Transverse colon (tissue), 4 donors: ENCODE measurements at regions not wholly inside any gene's neighbourhood (a gene's known extent, or its start where the extent isn't known, plus 50 kb on each side); places are given as distances from the start of the nearest gene placed in this dataset.

Source experiments
- DNase-seq: peaks from one replicate; pipeline ENCODE4 v3.0.0-alpha.2; 2019
- H3K27ac ChIP-seq, 4 donors: fragments of 200-600 bp; sonication (generic); 2 replicates each; pipeline ENCODE4 v1.5.1; 2016 to 2018; ENCODE audit warnings: inconsistent platforms in 4 of 4
- H3K27me3 ChIP-seq: fragments of 200-600 bp; sonication (generic); 2 replicates; pipeline ENCODE4 v1.5.1; 2017; ENCODE audit warnings: inconsistent platforms
- H3K36me3 ChIP-seq, 4 donors: fragments of 200-600 bp; sonication (generic); 2 replicates each; pipeline ENCODE4 v1.5.1; 2017 to 2019; ENCODE audit warnings: inconsistent platforms in 4 of 4
- H3K4me1 ChIP-seq, 4 donors: fragments of 200-600 bp; sonication (generic); 2 replicates each; pipeline ENCODE4 v1.5.1; 2017 to 2020; ENCODE audit warnings: inconsistent platforms in 4 of 4
- H3K4me3 ChIP-seq, 4 donors: fragments of 200-600 bp; sonication (generic); 1 replicate in 1 of 4; 2 replicates in 3 of 4; pipeline versions ENCODE4 v1.5.1 to v1.6.1; 2017 to 2019; ENCODE audit warnings: inconsistent platforms in 4 of 4
- H3K9me3 ChIP-seq, 2 donors: fragments of 200-600 bp; sonication (generic); 2 replicates each; pipeline ENCODE4 v1.5.1; 2017 to 2019; ENCODE audit warnings: inconsistent platforms in 2 of 2
- CTCF ChIP-seq, 5 experiments: fragments of 200-600 bp in 3 of 5; fragments of 450-650 bp in 2 of 5; sonication (generic) in 3 of 5; IDR thresholded peaks; 1 replicate in 2 of 5; 2 replicates in 3 of 5; pipeline ENCODE4 v1.5.1; 2016 to 2017; ENCODE audit warnings: antibody characterized with exemption in 5 of 5, inconsistent platforms in 3 of 5, mild to moderate bottlenecking in 2 of 5, moderate library complexity in 1 of 5
- EP300 ChIP-seq: sonication (generic); formaldehyde crosslinking; IDR thresholded peaks from one replicate; pipeline ENCODE4 v1.6.1; 2017; ENCODE audit warnings: antibody characterized with exemption, low read depth
- POLR2A ChIP-seq: fragments of 450-650 bp; IDR thresholded peaks from one replicate; pipeline ENCODE4 v1.6.1; 2016; ENCODE audit warnings: antibody characterized with exemption, mild to moderate bottlenecking, moderate library complexity
- POLR2AphosphoS5 ChIP-seq, 3 donors: sonication (generic); formaldehyde crosslinking; IDR thresholded peaks; one replicate each; pipeline ENCODE4 v1.6.1; 2016; ENCODE audit warnings: antibody characterized with exemption in 3 of 3
- WGBS, 2 donors: methylation state at CpG; one replicate each; pipeline ENCODE4 v1.1.5; 2018; ENCODE audit warnings: low coverage in 1 of 2; 5-methylcytosine and 5-hydroxymethylcytosine counted together
- in situ Hi-C, 4 donors: fragments of 200-750 bp; cut with MboI; loops; one replicate each; pipeline versions ENCODE4 v1.15.0 to v1.15.1; 2017; ENCODE audit warnings: low sequenced_read_pairs in 3 of 4, low pct_ligation_motif_present in 1 of 4, low pct_unique_long_range_greater_than_20kb in 1 of 4
- intact Hi-C: fragments of 100-400 bp; cut with DNase I; formaldehyde crosslinking; loops from one replicate; pipeline ENCODE4 v1.15.1; 2023; ENCODE audit warnings: low total_unique reads

- in situ Hi-C loops = no loop called here
- Histone ChIP-seq H3K36me3 (no peaks in the 10 kb centered on the region), H3K27me3 (no peaks in the 10 kb centered on the region), H3K4me1 (no peaks in the 10 kb centered on the region), H3K4me3 (no peak overlapping the region), H3K27ac (no peak overlapping the region), H3K9me3 (no peaks in the 10 kb centered on the region)
- intact Hi-C loops = no loop called here
- WGBS, 2 donors = 76 to 83% methylated on average over 1 to 3 of the region's 3 CpGs
- DNase-seq = no peak
- no peak for TF ChIP-seq POLR2AphosphoS5 (IDR thresholded peaks at IDR 0.05)
- TF ChIP-seq EP300 = no peak
- no peak for TF ChIP-seq POLR2A
- no peak for TF ChIP-seq CTCF (IDR thresholded peaks at IDR 0.05)
Observed at GRCh38 chr2:80737047-80737446, 432.5 kb upstream of the LRRTM1 start.

GRCh38 chr2:80725001-80725400 lies 420.4 kb upstream of the LRRTM1 start:
- TF ChIP-seq POLR2AphosphoS5 (IDR thresholded peaks at IDR 0.05) (no peak), CTCF (IDR thresholded peaks at IDR 0.05) (no peak), POLR2A (no peak), EP300 (no peak)
- Histone ChIP-seq H3K27me3 (no peaks in the 10 kb centered on the region), H3K4me1 (no peaks in the 10 kb centered on the region), H3K27ac (no peak overlapping the region), H3K9me3 (peaks cover 0 to 7% of the 10 kb centered on the region in 2 donors), H3K4me3 (no peak overlapping the region), H3K36me3 (no peaks in the 10 kb centered on the region)
- intact Hi-C loops = no loop called here
- DNase-seq = no peak
- WGBS, 2 donors = 50 to 53% methylated on average over 1 of the region's 1 CpG
- in situ Hi-C loops = no loop called here

- Histone ChIP-seq H3K4me3 (no peak overlapping the region), H3K9me3 (no peaks in the 10 kb centered on the region), H3K36me3 (no peaks in the 10 kb centered on the region), H3K4me1 (no peaks in the 10 kb centered on the region), H3K27me3 (no peaks in the 10 kb centered on the region), H3K27ac (no peak overlapping the region)
- WGBS, 2 donors = 67 to 85% methylated on average over 2 of the region's 2 CpGs
- intact Hi-C loops (no loop called here), in situ Hi-C loops (no loop called here)
- DNase-seq = no peak
- no peak for TF ChIP-seq POLR2A
- no peak for TF ChIP-seq POLR2AphosphoS5 (IDR thresholded peaks at IDR 0.05)
- TF ChIP-seq EP300 = no peak
- no peak for TF ChIP-seq CTCF (IDR thresholded peaks at IDR 0.05)
Observed at GRCh38 chr2:80722803-80723202, 418.3 kb upstream of the LRRTM1 start.

- Histone ChIP-seq H3K9me3 (no peaks in the 10 kb centered on the region), H3K4me1 (no peaks in the 10 kb centered on the region), H3K4me3 (no peak overlapping the region), H3K36me3 (no peaks in the 10 kb centered on the region), H3K27ac (no peak overlapping the region), H3K27me3 (no peaks in the 10 kb centered on the region)
- intact Hi-C loops = no loop called here
- in situ Hi-C loops = no loop called here
- no peak for DNase-seq
- 68 to 82% methylated on average over 2 to 3 of the region's 3 CpGs for WGBS, 2 donors
- no peak for TF ChIP-seq EP300
- no peak for TF ChIP-seq POLR2A
- TF ChIP-seq CTCF (IDR thresholded peaks at IDR 0.05) = no peak
- no peak for TF ChIP-seq POLR2AphosphoS5 (IDR thresholded peaks at IDR 0.05)
Observed at GRCh38 chr2:80719607-80720006, 415.1 kb upstream of the LRRTM1 start.
